ENCODE measurements at regions not wholly inside any gene's neighbourhood (a gene's known extent, or its start where the extent isn't known, plus 50 kb on each side); places are given as distances from the start of the nearest gene placed in this dataset.

DNA sequence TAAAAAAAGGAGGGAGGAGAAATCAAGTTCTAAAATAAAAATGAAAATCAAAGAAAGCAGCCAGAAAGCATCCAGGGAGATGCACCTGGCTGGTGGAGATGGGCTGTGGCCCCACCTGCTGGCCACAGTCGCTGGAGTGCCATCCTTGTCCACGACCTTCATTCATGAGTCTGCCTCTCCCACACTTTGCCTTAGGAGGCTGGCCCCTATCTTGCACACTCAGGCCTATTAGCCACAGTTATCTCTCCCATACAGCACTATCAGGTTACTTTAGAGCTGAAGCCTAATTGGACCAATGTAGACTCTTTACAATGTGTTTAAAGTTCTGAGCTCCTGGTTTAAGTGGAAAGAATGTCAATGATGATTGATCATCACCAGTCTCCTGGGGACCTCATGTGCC lies 392.0 kb upstream of the RORA start:
- DNase-seq, result no peak

DNA sequence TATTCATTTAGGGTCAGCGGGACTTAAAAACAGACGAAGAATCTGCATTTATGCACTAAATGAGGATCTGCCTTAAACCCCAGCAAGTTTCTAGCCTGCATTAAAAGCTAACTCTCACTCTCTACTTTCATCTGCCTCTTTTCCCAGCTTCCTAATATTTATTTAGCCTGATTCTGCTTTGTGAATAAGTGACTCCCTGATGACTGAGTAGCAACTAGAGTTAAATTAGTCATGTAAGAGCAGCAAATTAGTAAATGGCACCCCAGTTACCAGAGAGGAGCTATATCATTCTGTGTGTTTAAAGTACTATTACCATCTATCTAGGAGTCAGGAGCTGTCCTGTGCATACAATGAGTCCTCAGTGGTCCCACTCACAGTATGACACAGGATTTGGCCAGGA lies 391.0 kb upstream of the RORA start:
- DNase-seq, result no peak

GRCh38 chr15:61613729-61614128 lies 384.6 kb upstream of the RORA start:
- DNase-seq, result no peak

DNA sequence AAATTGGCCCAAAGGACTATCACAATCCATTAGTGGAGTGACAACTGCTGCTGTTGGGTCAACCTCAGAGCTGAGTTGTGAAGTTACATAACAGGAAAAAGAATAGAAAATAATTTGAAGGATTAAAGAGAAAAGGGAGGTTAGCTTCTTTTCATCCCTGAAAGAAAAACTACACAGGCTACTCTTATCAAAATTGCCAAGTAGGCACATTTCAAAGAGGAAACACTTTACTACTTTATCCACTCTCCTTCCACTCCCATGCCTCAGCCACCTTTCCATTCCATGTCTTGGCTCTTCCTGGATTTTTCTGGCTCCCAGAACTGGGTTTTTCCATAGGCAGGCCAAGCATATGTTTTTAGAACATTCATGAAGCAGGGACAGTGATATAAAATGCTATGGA lies 384.0 kb upstream of the RORA start:
- DNase-seq, result no peak

DNA sequence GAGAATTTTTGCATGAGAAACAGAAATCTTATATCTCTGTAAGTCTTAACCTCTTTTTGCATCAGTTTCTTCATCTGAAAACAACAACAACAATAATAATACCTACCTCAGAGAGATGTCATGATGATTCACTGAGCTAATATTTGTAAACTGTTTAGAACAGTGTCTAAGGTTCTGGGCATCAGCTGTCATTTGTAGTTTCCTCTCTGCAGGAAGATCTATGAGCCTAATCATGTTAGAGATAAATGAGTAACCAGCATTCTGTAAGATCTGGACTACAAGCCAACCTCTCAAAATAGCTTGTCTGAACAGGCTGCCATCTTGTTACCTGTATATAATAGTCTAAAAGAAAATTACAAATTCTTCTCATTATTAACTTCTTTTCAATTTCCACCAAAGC lies 383.0 kb upstream of the RORA start:
- no peak for DNase-seq

GRCh38 chr15:61605343-61605742 lies 376.2 kb upstream of the RORA start:
- no peak for DNase-seq

DNA sequence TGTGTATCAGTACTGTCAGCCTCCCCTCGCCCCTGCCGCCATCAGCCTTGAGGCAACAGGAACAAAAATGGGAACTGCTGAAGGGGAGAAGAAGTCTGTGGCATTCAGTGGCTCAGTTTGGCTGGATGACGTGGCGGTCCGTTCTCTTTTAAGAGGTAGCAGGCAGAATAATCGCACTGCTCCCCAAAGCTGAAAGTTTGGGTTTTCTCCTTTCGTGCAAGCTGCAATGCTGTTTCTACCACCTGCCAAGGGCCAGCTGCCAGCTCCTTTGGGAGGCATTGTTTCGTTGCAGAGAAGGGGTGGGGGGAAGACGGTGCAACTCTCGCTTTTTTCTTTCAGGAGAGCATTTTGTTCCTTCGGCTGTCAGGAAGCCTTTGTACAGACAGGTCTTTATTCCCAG lies 369.6 kb upstream of the RORA start:
- no peak for DNase-seq

- DNase-seq, result no peak
These were observed 355.3 kb upstream of the RORA start for GRCh38 chr15:61584410-61584809.

- no peak for DNase-seq
These were observed 353.0 kb upstream of the RORA start for GRCh38 chr15:61582092-61582491.

GRCh38 chr15:61575597-61575996 lies 346.5 kb upstream of the RORA start:
- no peak for DNase-seq

GRCh38 chr15:61571026-61571425 lies 341.9 kb upstream of the RORA start:
- no peak for DNase-seq

DNA sequence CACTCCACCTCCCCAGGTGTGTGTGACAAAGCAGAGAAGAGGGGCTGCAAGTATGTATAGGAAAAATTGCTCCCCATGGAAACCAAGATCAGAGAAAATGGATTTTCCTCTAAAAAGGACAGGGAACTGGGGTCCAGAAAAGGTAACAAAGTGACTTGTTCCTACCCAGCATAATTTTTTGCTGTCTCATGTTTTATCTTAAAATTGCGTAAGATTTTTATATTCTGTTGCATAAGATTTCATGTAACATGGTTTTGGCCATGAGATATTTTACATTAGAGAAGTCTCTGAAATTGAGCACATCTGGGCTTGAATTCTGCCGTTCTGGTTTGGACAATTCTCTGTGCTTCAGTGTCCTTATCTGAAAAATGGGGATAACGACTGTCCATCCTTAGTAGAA lies 335.7 kb upstream of the RORA start:
- DNase-seq, result no peak

DNA sequence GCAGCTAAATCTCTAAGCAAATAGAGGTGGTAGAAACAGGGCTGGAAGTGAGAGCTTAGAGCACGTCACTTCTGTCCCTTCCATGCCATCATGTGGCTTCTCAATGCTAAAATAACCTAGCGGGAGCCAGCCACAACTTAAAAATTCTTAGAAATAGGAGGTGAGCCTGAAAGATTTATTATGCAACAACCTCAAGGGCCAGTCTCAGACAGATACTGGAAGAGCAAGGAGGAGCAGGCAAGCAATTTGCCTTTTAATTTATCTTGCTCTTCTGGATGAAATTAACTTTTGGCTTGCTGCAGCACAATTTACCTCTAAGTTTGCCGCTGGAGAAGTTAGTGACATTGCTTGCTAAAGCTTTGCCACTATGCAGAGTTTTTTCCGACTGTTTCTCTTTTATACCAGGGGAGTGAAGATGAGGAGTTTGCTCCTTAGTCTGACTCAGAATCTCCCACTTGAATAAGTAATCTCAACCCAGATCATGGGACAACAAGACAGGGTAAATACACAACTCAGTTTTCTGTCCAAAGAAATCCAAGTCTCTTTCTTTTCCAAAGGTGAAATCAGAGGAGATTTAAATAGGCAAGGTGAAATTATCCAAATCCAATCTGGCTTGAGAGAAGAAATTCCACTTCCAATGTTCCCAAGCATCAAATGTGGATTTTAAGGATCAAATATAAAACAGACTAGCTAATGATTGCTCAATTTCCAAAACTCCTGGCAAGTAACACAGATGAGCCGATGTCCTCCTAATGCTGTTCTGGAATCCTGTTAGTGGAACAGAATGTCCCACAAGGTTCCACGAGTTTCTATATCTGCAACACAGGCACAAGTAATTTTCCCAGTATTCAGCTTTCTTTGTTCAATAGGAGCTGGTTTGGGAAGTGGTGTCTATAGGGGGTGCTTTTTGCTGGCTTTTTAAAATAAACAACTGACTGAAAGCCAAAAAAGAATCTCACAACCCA lies 329.4 kb upstream of the RORA start:
- no peak for DNase-seq

GRCh38 chr15:61556037-61556648 lies 327.0 kb upstream of the RORA start:
- no peak for DNase-seq

- no peak for DNase-seq
These were observed 320.6 kb upstream of the RORA start for GRCh38 chr15:61549727-61550126.

DNA sequence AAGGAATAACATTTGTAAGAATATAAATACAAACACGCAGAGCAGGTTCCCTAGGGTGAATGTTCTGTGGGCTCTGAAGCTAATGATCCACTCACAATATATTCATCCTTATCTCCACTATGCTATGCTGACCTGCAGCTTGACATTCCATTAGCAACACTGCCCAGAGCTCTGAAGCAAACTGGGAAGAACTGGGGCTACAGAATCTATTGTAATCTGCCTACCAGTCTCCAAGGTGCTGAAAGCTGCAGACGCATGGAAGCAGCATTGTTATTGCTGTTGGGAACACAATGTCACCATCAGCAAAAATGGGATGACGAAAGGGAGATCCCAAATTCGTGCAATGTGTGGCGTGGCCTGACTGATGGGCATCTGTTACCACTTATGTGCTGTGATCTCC lies 316.7 kb upstream of the RORA start:
- DNase-seq, result no peak

DNA sequence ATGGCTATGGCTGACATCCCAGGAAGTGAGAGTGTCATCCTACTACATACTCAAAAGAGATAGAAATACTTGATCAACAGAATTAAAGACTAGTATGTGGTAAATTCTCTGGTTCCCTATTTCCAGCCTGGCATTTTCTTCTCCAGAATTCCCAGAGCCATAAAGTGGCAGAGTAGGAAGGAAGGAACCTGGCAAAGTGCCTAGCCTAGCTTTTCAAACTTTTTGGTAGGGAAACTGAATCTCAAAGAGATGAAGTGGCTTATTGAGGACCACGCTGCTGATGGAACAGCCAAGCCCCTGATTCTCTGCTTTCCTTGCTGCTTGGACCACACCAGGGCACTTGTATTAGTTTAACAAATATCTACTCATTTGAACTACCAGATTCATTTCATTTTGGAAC lies 312.4 kb upstream of the RORA start:
- no peak for DNase-seq

DNA sequence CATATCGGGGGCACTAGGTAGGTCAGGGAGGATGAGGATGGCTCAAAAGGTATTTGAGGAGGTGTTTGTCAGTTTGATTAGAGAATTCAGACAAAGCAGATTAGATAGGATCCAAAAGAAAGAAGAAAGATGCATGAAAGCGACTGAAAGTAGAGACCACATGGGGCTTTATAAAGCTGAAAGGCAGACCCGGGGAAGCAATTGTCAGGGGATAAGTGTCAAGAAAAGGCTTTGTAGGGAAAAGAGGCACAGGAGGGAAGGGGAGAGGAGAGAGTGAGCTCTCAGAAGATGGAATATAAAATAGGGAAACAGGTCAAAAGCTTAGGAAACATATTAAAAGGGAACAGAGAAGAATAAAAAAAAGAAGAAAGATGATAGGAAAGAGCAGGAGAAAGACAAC lies 308.2 kb upstream of the RORA start:
- DNase-seq, result no peak

GRCh38 chr15:61534986-61535385 lies 305.9 kb upstream of the RORA start:
- no peak for DNase-seq

GRCh38 chr15:61530769-61531168 lies 301.7 kb upstream of the RORA start:
- no peak for DNase-seq

DNA sequence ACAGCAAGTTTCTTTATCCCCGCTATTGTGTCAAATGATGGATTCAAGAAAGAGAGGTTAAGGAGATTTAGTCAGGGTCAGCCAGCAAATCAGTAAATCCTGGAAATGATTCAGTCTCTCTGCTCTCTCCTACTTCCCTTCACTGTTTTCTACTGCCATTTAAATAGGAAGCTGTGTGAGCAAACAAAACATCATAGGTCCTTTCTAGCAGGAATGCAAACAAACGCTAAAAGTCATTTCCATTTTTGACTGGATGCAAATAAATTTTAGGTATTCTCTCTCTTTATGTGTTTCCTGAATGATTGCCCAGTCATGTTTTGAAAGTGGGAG lies 299.4 kb upstream of the RORA start:
- no peak for DNase-seq

DNA sequence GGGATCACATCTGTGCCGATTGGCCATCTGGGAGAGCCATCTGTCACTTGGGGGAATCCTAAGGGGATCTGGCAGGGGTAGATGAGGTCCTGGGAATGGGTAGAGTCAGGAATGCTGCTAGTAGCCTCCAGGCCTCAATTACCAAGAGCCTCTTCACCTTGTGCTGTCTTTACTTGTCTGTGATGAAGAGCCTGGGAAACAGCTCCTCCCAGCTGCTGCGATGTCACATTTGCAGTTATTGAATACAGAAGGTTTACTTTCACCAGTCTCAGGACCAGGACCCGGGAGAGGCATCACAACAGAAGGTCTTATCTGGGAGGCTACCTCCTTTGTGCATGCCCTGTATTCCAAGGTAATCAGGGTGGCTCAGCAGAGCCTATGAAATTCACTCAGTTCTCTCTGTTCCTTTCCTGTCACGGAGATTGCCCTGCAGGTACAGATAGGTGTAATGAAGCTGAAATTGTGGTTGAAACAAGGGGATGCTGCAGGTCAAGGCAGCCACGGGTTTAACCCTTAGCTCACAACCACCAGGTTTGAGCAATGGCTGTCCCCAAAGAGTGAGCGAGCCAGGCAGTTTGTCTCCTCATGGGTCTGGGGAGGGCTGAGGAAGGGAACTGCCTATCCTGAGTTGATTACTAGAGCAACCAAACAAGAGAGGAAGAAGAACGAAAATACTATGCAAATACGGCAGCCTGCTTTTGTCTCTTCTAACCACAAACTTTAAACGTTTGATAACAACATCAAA lies 298.9 kb upstream of the RORA start:
- no peak for DNase-seq

DNA sequence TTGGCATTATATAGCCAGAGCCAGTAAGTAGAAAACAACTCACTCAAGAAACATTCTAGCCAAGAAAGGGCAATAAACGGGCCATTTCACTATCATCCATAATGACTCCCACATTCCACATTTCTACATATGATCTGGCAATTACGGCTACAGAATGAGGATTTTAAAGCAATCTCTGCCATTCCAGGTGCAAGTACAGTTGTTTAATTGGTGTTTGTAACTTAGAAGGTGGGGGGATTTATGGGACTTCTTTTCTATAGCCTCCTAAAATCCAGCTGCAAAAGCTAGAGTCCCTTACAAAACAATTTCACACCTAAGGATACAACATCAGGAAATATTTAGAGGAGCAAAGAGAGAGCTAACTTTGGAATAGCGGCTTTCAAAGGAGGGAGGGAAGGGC lies 295.4 kb upstream of the RORA start:
- DNase-seq, result no peak

- DNase-seq, result no peak
These were observed 295.0 kb upstream of the RORA start for GRCh38 chr15:61524086-61524485.
